SIG-M5 treated with dmso at 0.1 percent for 504 hours (cell line): ENCODE measurements at regions not wholly inside any gene's neighbourhood (a gene's known extent, or its start where the extent isn't known, plus 50 kb on each side); places are given as distances from the start of the nearest gene placed in this dataset.
"Not testable (repeated sequence)": the region's sequence is repeated elsewhere in the genome, so short reads cannot be mapped to it uniquely, and the experiment has no call there.

Source experiments
- DNase-seq: peaks from one replicate; lab custom pipeline; 2025; ENCODE audit not compliant: unreplicated experiment; lab: John Stamatoyannopoulos, UW

DNA sequence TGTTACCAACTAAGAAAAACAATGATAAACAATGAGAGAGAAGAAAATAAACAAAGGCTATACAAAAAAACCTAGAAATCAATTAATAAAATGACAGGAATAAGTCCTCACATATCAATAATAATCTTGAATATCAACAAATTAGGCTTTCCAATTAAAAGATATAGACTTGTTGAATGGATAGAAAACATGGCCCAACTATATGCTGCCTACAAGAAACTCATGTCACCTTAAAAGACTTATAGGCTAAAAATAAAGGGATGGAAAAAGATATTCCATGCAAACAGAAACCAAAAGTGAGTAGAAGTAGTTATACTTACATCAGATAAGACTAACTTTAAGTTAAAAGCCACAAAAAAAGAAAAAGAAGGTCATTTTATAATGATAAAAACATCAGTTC is 183.9 kb downstream of the MYRFL start:
- DNase-seq = no peak

DNA sequence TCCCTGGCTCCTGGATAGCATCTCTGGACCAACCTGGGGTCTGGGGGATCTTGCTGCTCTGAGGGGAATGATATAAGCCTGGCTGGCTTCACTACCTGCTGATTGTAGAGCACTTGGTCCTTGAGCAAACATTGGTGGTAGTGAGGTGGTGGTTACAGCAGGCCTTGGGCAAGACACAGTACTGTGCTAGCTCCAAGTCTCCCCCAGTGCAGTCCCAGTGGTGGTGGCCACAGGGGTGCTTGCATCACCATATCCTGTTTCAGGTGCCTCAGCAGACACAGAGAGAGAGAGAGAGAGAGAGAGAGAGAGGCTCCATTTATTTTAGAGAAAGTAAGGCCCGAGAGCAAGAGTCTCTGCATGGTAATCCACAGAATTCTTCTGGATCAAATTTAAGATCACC is 186.3 kb downstream of the MYRFL start:
- DNase-seq = no peak

DNA sequence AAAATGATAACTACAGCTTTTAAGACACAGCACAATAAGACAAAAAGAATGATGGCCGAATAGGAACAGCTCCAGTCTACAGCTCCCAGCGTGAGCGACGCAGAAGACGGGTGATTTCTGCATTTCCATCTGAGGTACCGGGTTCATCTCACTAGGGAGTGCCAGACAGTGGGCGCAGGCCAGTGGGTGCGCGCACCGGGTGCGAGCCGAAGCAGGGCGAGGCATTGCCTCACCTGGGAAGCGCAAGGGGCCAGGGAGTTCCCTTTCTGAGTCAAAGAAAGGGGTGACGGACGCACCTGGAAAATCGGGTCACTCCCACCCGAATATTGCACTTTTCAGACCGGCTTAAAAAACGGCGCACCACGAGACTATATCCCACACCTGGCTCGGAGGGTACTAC is 188.0 kb downstream of the MYRFL start:
- DNase-seq = not testable (repeated sequence)

DNA sequence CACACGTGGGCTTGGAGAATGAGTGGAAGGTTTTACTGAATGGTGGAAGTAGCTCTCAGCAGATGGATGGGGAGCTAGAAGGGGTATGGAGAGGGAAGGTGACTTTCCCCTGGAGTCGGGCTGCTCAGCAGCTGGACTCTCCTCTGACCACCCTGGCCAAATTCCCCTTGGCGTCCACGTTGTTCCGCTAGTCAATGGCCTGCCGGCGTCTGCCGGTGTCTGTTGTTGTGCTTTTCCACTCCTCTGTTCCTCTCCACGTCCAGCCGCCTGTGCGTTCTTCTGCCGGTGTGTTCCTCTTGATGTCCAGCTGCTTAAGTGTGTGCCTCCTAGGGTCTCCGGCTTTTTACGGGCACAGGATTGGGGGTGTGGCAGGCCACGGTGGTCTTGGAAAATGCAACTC is 203.5 kb downstream of the MYRFL start:
- no peak for DNase-seq

DNA sequence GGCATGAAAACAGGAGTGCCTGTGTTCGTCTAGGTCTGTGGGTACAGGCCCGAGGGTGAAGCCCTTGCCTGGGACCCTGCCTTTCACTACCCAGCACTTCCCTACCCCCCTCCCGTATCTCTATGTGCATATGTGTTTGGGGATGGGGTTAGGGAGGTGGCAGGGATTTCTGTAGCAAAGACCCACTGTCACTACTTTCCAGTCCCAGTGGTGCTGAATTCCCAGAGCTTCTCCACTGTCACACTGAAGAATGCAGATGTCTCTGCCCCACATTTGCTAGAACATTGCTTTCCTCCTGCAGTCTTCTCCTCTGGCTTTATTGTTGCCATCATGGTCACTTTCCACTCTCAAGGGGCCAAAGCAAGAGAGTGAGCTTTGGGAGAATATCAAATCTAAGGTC is 203.9 kb downstream of the MYRFL start:
- DNase-seq = no peak

DNA sequence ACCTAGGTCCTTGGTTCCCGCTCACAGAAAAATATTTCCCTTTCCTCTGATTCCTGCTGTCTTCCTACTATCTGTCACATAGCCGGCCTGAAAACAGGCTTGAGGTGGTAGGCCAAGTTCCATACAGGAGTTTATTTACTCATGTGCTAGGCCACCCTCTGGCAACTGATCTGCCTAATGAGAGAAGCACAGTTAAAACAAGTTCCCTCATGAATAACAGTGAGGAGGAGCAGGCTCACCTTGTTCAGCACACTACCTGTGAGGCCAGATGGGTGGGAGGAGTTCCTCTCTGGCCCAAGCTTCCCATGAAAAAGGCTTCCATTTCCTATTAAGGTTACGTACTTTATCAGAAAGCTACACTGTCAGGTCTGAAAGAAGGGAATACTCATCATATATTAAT is 206.0 kb downstream of the MYRFL start:
- no peak for DNase-seq

DNA sequence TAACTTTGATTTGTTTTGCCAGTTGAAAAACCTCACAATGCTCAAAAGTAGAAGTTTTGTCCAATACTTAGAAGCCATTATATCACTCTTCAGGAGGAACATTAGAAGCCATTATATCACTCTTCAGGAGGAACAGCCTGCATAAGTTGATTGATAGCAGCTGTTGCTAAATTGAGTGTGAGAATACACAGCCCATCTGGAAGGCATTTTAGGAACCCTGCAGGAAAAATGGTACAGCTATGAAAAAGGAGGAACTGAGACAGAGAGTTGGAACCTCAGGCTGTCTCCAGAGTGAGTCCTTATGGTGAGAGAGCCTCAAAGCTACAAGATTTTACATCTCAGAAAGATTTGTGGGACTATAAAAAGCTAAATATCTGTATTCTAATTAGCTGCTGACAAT is 207.0 kb downstream of the MYRFL start:
- DNase-seq = no peak

DNA sequence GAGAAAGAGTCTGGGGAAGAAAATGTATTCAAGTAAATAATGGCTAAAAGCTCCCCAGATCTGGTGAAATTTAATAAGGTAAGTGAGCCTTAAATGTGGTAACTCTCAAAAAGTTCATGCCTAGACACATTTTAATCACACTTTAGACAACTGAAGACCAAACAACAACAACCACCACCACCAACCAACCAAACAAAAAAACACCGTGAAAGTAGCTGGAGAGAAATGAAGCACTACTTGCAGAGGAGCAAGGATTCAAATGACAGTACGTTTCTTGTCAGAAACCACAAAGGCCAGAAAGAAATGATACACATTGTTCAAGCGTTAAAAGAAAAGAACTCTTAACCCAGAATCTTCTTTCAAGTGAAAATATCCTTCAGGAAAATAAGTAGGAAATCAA is 208.3 kb downstream of the MYRFL start:
- DNase-seq = no peak

DNA sequence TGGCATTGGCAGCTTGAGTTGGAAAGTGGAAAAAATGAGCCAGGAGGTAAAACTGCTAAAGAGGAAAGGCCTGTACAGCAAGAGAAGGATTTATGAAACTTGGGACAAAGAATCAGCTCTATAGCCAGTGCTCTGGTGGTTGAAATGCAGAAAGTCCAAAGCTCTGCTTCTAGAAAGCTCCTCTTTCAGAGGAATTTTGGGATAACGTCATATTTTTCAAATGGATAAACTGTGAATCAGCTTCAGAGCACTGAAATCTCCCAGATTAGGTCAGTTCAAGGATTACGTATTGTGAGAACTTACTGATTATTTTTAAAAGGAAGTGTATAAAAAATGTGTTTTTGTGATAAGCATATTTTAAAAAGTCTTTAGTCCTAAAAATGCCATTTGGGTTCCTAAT is 203.1 kb upstream of the CNOT2 start:
- no peak for DNase-seq

DNA sequence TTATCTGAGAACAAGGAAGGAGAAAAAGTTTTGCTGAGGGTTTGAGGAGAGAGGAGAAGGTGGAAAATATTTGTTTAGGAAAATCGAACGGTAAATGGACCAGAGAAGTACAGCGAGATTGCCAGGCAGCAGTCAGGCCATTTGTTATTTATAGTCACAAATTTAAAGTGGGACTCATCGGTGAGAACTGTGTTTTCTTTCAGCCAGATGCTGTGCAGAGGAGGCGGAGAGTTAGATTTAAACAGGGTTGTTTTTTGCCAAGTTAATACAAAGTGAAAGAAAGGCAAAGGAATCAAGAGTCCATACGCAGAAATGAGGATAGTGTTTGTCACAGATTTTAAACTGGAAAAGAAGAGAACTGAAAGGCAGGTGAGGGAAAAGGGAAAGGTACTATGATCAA is 200.6 kb upstream of the CNOT2 start:
- DNase-seq = no peak

DNA sequence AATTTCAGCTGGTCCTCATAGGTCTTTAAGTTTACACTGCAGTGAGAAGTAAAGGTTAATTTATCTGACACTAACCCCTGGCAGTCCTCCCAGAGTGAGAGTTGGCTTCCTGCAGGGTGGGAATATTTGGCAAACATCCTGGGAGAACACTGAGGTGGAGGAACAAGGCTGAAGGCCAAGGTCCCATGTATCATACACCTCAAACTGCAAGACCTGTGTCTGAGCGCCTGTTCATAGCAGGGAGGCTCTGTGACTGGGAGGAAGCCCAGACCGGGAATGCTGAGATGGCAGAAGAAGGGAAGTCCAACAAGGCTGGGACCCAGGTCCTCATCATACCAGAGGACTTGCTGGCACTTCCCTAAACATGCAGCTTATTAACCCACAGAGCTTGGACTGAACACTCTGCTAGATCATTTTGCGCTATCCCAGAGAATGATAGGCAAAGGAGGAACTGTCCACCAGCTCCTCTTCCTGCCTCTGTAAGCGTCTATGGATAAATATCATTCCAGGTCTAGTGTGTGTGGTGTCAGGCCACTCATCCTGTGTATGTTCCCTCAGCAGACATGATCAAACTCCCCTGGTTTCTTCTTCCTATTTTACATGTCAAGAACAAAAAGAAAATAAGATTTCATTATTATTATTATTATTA is 199.6 kb upstream of the CNOT2 start:
- no peak for DNase-seq

DNA sequence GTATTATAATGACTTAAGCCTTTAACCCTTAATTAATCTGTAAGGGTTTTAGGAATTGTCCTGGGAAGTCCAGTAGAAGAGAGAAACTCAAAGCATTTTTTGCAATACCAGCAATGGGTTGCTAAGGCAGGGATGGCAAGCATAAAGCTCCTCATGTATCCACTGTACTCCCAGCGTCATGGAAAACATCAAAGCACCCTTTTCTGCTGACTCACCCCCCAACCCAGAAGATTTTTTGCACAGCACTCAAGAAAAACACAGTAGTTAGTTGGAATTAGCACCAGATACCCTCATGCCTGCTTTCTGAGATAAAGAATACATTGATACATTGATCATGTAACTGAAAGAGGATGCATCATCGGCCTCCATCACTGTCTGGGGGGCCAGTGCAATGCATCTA is 199.1 kb upstream of the CNOT2 start:
- no peak for DNase-seq

DNA sequence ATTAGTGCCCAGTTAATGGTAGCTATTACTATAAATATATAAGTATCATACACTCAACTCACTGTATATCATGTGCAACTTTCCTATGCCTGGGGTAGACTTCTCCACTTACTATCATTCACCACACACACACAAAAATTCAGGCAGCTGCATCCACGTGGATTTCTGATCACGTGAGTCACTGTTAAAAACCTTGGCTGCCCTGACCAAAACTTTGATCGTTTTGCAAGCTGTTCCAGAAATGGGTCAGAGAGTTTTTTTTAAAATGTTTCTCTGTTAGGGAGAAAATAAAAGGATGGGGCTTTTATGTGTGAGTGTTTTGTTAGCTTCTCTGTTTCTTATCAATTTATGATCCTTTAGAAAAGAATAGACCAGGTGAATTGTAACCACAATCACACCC is 198.2 kb upstream of the CNOT2 start:
- no peak for DNase-seq

DNA sequence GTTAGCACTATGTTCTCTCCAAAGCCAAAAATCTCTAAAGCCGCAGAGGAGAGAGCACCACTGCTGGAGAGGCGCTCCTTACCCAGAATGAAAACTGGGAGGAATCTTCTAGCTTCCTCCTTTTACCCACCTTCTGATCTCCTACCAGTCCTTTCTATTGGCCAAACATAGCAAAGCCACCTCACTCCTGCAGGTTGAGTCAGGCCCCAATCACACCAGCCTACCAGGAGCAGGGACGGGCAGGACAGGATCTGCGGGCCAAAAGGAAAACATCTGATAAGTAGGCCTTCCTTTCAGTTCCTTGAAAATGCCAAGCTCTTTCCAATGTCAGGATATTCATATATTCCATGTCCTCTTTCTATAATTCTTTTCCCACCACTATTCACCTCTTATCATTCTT is 197.7 kb upstream of the CNOT2 start:
- DNase-seq = no peak

DNA sequence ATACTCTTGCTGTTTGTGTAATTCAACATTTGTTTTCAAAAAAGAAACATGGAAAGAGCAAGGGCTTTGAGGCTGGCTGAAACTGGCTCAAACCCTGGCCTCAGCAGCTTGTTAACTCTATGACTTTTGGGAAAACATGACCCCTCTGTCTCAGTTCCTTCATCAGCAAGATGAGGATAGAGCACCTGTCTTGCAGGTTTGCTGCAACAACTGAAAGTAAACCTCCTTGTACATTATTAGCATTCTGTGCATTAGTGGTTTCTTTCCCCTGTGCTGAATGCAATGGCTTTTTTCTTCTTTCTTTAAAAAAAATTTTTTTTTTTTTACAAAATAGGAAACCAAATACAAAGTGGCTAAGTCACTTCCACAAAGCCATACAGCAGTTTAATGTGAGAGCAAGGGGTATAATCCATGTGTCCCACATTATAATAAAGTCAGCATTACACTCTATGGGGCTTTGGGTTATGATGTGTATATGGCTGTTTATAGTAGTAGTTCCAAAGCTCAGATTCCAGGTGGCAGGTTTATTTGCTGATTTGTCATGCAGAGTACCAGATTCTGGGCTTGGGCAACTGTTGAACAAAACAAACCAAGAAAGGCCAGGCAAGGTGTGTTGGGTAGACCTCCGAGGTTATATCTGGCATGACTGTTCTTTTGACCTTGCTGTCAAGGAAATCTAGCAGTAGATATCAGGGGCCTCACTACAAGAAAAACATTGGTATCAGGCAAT is 194.5 kb upstream of the CNOT2 start:
- DNase-seq = no peak

DNA sequence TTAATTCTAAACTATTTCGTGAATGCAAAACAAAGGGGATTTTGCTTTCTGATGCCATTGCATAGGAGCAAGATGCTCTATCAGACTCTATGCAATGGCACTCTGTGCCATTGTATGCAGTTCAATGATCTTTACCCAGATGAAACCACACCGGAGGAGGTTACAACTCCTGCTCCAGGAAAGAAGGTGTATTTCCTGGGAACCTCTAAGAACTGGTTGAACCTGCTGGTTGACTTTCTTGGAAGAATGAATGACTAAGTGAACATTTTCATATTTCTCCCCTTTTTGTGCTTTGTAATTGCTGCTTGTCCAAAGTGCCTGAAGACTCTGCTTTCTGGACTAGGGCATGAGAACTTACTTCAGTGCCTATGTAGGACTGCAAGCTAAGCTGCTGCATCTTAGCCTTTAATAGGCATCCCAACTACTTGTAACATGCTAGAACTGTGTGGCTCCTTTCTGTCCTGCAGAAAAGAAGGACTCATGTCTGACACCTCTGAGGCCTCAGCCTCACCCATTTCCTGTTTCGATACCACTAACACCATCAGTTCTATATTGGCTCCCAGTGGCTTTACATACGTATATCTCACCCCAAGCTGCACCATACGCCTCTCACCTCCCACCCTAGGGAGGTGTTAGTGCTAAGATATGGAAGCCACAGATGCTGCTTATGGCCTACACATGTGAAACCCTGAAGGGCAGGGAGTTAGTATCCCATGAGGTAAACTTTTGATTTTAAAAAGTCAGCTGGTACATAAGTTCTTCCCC is 193.5 kb upstream of the CNOT2 start:
- DNase-seq = peak; percentile 31

DNA sequence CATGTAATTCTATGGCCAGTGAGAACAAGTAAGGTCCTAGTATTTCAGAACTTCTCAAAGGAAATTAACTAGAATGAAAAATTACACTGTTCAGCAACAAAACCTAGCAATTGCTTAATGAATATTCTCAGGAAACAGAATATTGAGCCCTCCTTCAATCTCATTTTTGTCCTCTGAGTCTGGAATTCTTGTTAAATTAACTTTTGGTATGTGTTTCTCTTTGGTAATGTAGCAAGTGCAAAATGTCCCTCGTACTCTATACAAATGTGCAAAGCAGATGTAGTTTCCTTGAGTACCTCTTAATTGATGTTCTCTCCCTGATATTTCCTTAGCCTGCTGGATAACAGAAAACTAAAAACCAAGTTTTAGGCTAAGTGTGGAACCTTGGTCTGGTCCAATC is 190.8 kb upstream of the CNOT2 start:
- DNase-seq = no peak

DNA sequence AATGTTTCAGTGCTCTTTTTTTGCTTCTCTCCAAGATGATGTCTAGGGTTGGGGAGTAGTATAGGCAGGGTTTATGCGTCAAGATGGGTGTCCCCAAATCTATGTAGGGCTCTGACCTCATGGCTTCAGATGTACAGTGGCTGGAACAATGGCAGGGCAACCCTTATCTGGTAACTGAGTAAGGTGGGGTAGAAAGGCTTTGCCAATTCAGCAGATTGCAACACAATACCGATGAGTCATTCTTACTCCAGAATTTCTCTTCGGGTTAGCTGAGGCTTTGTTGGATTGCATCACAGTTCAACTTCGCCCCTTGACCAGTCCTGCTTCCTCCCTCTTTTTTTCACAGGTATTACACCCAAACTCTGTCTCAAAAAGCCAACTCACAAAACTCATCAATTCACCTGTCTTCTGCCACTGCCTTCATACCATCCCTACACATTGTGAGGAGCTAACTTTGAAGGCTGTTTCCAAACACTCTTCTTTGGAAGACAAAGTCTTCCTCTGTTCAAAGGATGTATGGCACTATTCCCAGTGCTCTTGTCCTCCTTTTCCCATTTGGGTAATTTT is 190.2 kb upstream of the CNOT2 start:
- DNase-seq = peak; percentile 69

DNA sequence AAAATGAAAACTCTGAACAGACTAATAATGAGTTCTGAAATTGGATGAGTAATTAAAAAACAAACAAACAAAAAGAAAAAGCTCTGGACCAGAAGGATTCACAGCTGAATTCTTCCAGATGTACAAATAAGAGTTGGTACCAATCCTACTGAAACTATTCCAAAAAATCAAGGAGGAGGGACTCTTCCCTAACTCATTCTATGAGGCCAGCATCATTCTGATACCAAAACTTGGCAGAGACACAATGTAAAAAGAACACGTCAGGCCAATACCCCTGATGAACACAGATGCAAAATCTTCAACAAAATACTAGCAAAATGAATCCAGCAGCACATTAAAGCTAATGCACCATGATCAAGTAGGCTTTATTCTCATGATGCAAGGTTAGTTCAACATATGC is 183.9 kb upstream of the CNOT2 start:
- no peak for DNase-seq

DNA sequence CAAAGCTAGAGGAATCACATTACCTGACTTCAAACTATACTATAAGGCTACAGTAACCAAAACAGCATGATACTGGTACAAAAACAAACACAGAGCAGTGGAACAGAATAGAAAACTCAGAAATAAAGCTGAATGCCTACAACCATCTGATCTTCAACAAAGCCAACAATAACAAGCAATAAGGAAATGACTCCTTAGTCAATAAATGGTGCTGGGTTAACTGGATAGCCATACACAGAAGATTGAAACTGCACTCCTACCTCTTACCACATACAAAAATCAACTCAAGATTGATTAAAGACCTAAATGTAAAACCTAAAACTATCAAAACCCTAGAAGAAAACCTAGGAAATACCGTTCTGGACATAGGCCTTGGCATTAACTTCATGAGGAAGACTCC is 182.6 kb upstream of the CNOT2 start:
- DNase-seq = no peak

DNA sequence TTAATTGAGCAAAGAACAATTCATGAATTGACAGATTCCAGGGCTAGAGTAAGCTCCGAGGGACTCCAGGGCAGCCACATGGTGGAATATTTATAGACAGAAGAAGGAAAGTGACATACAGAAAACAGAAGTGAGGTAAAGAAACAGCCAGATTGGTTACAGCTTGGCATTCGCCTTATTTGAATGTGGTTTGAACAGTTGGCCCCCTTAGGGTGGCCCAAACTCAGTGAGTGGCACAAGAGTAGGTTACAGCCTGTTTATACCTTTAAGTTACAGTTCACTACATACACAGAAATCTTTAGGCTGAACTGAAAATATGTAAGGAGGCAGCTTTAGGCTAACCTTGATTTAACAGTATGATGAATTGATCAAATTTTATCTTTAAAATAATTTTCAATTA is 174.5 kb upstream of the CNOT2 start:
- no peak for DNase-seq
